IMR-90 (cell line): ENCODE measurements at regions not wholly inside any gene's neighbourhood (a gene's known extent, or its start where the extent isn't known, plus 50 kb on each side); places are given as distances from the start of the nearest gene placed in this dataset.

Experiments used
- ATAC-seq: fragments of 200-7000 bp; cut with Tn5 transposase; 2 replicates; pipeline ENCODE4 v1.9.1; 2020; ENCODE audit warnings: low read depth, mild to moderate bottlenecking, moderate library complexity
- BruUV-seq: library from RNA; stranded (reverse); fragments of 400-500 nt; replicated peaks from 2 replicates; lab custom pipeline; 2021; lab: Mats Ljungman, UMichigan
- CTCF ChIA-PET: fragments of 300-600 bp; formaldehyde crosslinking; extraction: SDS; loops from one replicate; lab custom pipeline; 2021; ENCODE audit warnings: antibody characterized with exemption; lab: Yijun Ruan, JAX
- POLR2A ChIA-PET: fragments of 300-600 bp; sonication (Branson Sonifier 250); formaldehyde crosslinking; loops from one replicate; lab custom pipeline; 2022; ENCODE audit warnings: antibody characterized with exemption; ENCODE audit not compliant: unreplicated experiment; lab: Charles Lee
- DNase-seq: peaks from one replicate; pipeline ENCODE4 v3.0.0; 2013
- H2AFZ ChIP-seq: replicated peaks from 2 replicates; pipeline ENCODE3; 2013; ENCODE audit warnings: low read length, mild to moderate bottlenecking; ENCODE audit not compliant: poor library complexity
- H2AK5ac ChIP-seq: 2 replicates; pipeline ENCODE4 v1.6.1; 2013; ENCODE audit warnings: low read depth, low read length, inconsistent platforms
- H2AK9ac ChIP-seq: replicated peaks from 2 replicates; pipeline ENCODE3; 2013; ENCODE audit warnings: mild to moderate bottlenecking, low read depth, low read length, moderate library complexity; ENCODE audit not compliant: poor library complexity
- H2BK120ac ChIP-seq: 2 replicates; pipeline ENCODE4 v1.6.1; 2013; ENCODE audit warnings: low read depth, low read length, inconsistent platforms
- H2BK15ac ChIP-seq: 3 replicates; pipeline ENCODE4 v1.6.1; 2013; ENCODE audit warnings: low read depth, low read length, inconsistent platforms
- H2BK20ac ChIP-seq: 2 replicates; pipeline ENCODE4 v1.6.1; 2013; ENCODE audit warnings: low read depth, mild to moderate bottlenecking, inconsistent platforms, low read length, moderate library complexity
- H2BK5ac ChIP-seq: 2 replicates; pipeline ENCODE4 v1.6.1; 2013; ENCODE audit warnings: mild to moderate bottlenecking, low read depth, low read length, inconsistent platforms; ENCODE audit not compliant: poor library complexity, severe bottlenecking
- H3K14ac ChIP-seq: replicated peaks from 2 replicates; pipeline ENCODE4 v1.6.1; 2013; ENCODE audit warnings: low read depth, low read length, inconsistent platforms
- H3K18ac ChIP-seq: 2 replicates; pipeline ENCODE4 v1.6.1; 2013; ENCODE audit warnings: low read depth, low read length, control low read depth
- H3K23ac ChIP-seq: 2 replicates; pipeline ENCODE4 v1.6.1; 2013; ENCODE audit warnings: low read depth, low read length, inconsistent platforms
- H3K27ac ChIP-seq: 2 replicates; pipeline ENCODE4 v1.5.1; 2013; ENCODE audit warnings: mild to moderate bottlenecking, control low read depth, low read length; ENCODE audit not compliant: insufficient read depth
- H3K27me3 ChIP-seq: 2 replicates; pipeline ENCODE4 v1.6.1; 2013; ENCODE audit warnings: low read length; ENCODE audit not compliant: control insufficient read depth, insufficient read depth
- H3K36me3 ChIP-seq: 2 replicates; pipeline ENCODE4 v1.6.1; 2013; ENCODE audit warnings: low read length, mixed read lengths; ENCODE audit not compliant: control insufficient read depth, insufficient read depth
- H3K4ac ChIP-seq: 2 replicates; pipeline ENCODE4 v1.6.1; 2013; ENCODE audit warnings: low read depth, low read length, inconsistent platforms
- H3K4me1 ChIP-seq: 2 replicates; pipeline ENCODE4 v1.6.1; 2013; ENCODE audit warnings: low read length, mixed read lengths; ENCODE audit not compliant: control insufficient read depth, insufficient read depth
- H3K4me2 ChIP-seq: 2 replicates; pipeline ENCODE4 v1.6.1; 2013; ENCODE audit warnings: low read depth, mild to moderate bottlenecking, control low read depth, low read length, moderate library complexity
- H3K4me3 ChIP-seq: 2 replicates; pipeline ENCODE4 v1.5.1; 2013; ENCODE audit warnings: low read depth, mild to moderate bottlenecking, control low read depth, low read length, moderate library complexity; ENCODE audit not compliant: insufficient read depth
- H3K56ac ChIP-seq: 2 replicates; pipeline ENCODE4 v1.6.1; 2013; ENCODE audit warnings: low read length, inconsistent platforms; ENCODE audit not compliant: insufficient read depth; ENCODE audit errors: extremely low read depth
- H3K79me1 ChIP-seq, 2 experiments: 2 replicates each; pipeline ENCODE4 v1.6.1; 2013; ENCODE audit warnings: low read length in 2 of 2, inconsistent platforms in 1 of 2, low read depth in 1 of 2
- H3K9ac ChIP-seq: 2 replicates; pipeline ENCODE4 v1.6.1; 2013; ENCODE audit warnings: low read depth, low read length, control low read depth
- H3K9me1 ChIP-seq: 2 replicates; pipeline ENCODE4 v1.6.1; 2013; ENCODE audit warnings: low read length, inconsistent platforms; ENCODE audit not compliant: insufficient read depth
- H3K9me3 ChIP-seq: 2 replicates; pipeline ENCODE4 v1.6.1; 2013; ENCODE audit warnings: low read length; ENCODE audit not compliant: control insufficient read depth, insufficient read depth
- H4K20me1 ChIP-seq: 2 replicates; pipeline ENCODE4 v1.6.1; 2013; ENCODE audit warnings: low read length, inconsistent platforms; ENCODE audit not compliant: insufficient read depth
- H4K5ac ChIP-seq: 2 replicates; pipeline ENCODE4 v1.6.1; 2013; ENCODE audit warnings: mild to moderate bottlenecking, low read depth, low read length, control low read depth
- H4K8ac ChIP-seq, 2 experiments: 2 replicates each; pipeline ENCODE4 v1.6.1; 2013; ENCODE audit warnings: low read depth in 2 of 2, low read length in 2 of 2, control low read depth in 1 of 2, inconsistent platforms in 1 of 2
- H4K91ac ChIP-seq: 2 replicates; pipeline ENCODE4 v1.6.1; 2013; ENCODE audit warnings: low read depth, low read length, inconsistent platforms; ENCODE audit not compliant: insufficient read depth
- CEBPB ChIP-seq: IDR thresholded peaks from 2 replicates; pipeline ENCODE4 v1.6.1; 2012; ENCODE audit warnings: low read depth, low read length, improper control_type of control experiment
- CTCF ChIP-seq: conservative IDR thresholded peaks from 2 replicates; pipeline ENCODE4 v1.5.1; 2012; ENCODE audit warnings: mild to moderate bottlenecking, low read depth, low read length, improper control_type of control experiment
- ELK1 ChIP-seq: fragments of 150-350 bp; IDR thresholded peaks from 2 replicates; pipeline ENCODE4 v1.6.1; 2016; ENCODE audit warnings: low read depth, mild to moderate bottlenecking, low read length, moderate library complexity, borderline replicate concordance
- FOS ChIP-seq: fragments of 150-350 bp; IDR thresholded peaks from 2 replicates; pipeline ENCODE4 v1.6.1; 2016; ENCODE audit warnings: low read depth, low read length
- MAFK ChIP-seq: IDR thresholded peaks from 2 replicates; pipeline ENCODE4 v1.6.1; 2012; ENCODE audit warnings: low read depth, low read length, improper control_type of control experiment
- MAZ ChIP-seq: IDR thresholded peaks from 2 replicates; pipeline ENCODE4 v1.6.1; 2012; ENCODE audit warnings: low read depth, mild to moderate bottlenecking, low read length, improper control_type of control experiment, moderate library complexity, borderline replicate concordance
- MXI1 ChIP-seq: IDR thresholded peaks from 2 replicates; pipeline ENCODE4 v1.6.1; 2012; ENCODE audit warnings: low read depth, mild to moderate bottlenecking, low read length, moderate library complexity, borderline replicate concordance
- NFE2L2 ChIP-seq: fragments of 150-350 bp; IDR thresholded peaks from 2 replicates; pipeline ENCODE4 v1.6.1; 2016; ENCODE audit warnings: low read depth, mild to moderate bottlenecking, low read length
- POLR2A ChIP-seq: IDR thresholded peaks from 2 replicates; pipeline ENCODE4 v1.6.1; 2012; ENCODE audit warnings: mild to moderate bottlenecking, low read depth, low read length
- RCOR1 ChIP-seq: IDR thresholded peaks from 2 replicates; pipeline ENCODE4 v1.6.1; 2012; ENCODE audit warnings: mild to moderate bottlenecking, low read length, improper control_type of control experiment; ENCODE audit not compliant: insufficient replicate concordance
- RFX5 ChIP-seq: IDR thresholded peaks from 2 replicates; pipeline ENCODE4 v1.8.0; 2012; ENCODE audit warnings: low read depth, mild to moderate bottlenecking, low read length, moderate library complexity
- WGBS, 2 experiments: methylation state at CpG; one replicate each; pipeline versions ENCODE4 v1.1.5 to v1.1.7; 2013; ENCODE audit warnings: missing lambda C conversion rate in 2 of 2; ENCODE audit not compliant: insufficient read length in 1 of 2; ENCODE audit errors: extremely low coverage in 2 of 2; 5-methylcytosine and 5-hydroxymethylcytosine counted together
- dilution Hi-C: fragments of 300-500 bp; cut with HindIII; formaldehyde crosslinking; loops from one replicate; pipeline ENCODE4 v1.14.3; 2018; ENCODE audit warnings: low sequenced_read_pairs; ENCODE audit not compliant: unreplicated experiment
- in situ Hi-C: fragments of 300-500 bp; cut with MboI; formaldehyde crosslinking; loops from 3 replicates; pipeline ENCODE4 v1.14.3; 2019; ENCODE audit warnings: low sequenced_read_pairs, inconsistent platforms, mixed read lengths
- intact Hi-C: fragments of 100-400 bp; cut with micrococcal nuclease; formaldehyde crosslinking; loops from 2 replicates; pipeline ENCODE4 v1.10.0; 2022

DNA sequence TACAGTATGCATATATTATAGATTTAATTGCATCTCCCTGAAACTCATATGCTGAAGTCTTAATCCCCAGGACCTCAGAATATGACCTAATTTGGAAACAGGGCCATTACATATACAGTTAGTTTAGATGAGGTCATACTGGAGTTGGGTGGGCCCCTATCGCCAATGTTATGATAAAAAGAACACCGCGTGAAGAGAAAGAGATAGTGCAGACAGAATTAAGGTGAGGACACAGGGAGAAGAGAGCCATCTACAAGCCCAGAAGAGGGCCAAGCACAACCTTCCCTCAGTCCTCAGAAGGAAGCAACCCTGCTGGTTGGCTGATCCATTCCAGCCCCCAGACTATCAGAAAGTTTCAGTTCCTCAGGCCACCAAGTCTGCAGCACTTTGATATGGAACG is 311.9 kb upstream of the RAB6C start:
- Histone ChIP-seq H4K5ac (no peak overlapping the region), H3K9me1 (no peaks in the 10 kb centered on the region), H3K9ac (no peak overlapping the region), H2AK9ac (no peak overlapping the region), H2AK5ac (no peak overlapping the region), H4K20me1 (no peaks in the 10 kb centered on the region), H3K14ac (no peak overlapping the region), H4K91ac (no peak overlapping the region), H3K27me3 (no peaks in the 10 kb centered on the region), H2BK5ac (no peak overlapping the region), H3K36me3 (no peaks in the 10 kb centered on the region), H3K4me3 (no peak overlapping the region), H2BK15ac (no peak overlapping the region), H2BK120ac (no peak overlapping the region), H4K8ac (no peak overlapping the region), H2AFZ (no peak overlapping the region), H3K79me1 (no peaks in the 10 kb centered on the region), H3K4ac (no peak overlapping the region), H3K23ac (no peak overlapping the region), H3K27ac (no peak overlapping the region), H3K4me2 (no peak overlapping the region), H2BK20ac (no peak overlapping the region), H3K4me1 (no peaks in the 10 kb centered on the region), H3K9me3 (peaks cover 16% of the 10 kb centered on the region), H3K18ac (no peak overlapping the region), H3K56ac (no peak overlapping the region)
- POLR2A ChIA-PET = no interaction called here
- dilution Hi-C loops (no loop called here), intact Hi-C loops (no loop called here), in situ Hi-C loops (no loop called here)
- CTCF ChIA-PET = no interaction called here
- TF ChIP-seq NFE2L2 (no peak), MAFK (no peak), RCOR1 (no peak), MAZ (no peak), ELK1 (no peak), CTCF (no peak), RFX5 (no peak), MXI1 (no peak), CEBPB (no peak), POLR2A (no peak), FOS (no peak)
- 83% methylated on average over 1 of the region's 4 CpGs; no CpG with 5 or more reads in 1 of the 2 experiments for WGBS, 2 experiments
- DNase-seq (no peak), ATAC-seq (no peak)
- BruUV-seq = no TSS peak
